GM10248 (cell line): ENCODE measurements at regions not wholly inside any gene's neighbourhood (a gene's known extent, or its start where the extent isn't known, plus 50 kb on each side); places are given as distances from the start of the nearest gene placed in this dataset.
"Not testable (repeated sequence)": the region's sequence is repeated elsewhere in the genome, so short reads cannot be mapped to it uniquely, and the experiment has no call there.

Experiments
- CTCF ChIA-PET: fragments of 300-600 bp; sonication (Branson Sonifier 250); formaldehyde crosslinking; extraction: SDS; loops from one replicate; lab custom pipeline; 2021; ENCODE audit warnings: antibody characterized with exemption; lab: Yijun Ruan, JAX
- POLR2A ChIA-PET: fragments of 350-650 bp; sonication (Branson Sonifier 250); formaldehyde crosslinking; extraction: SDS; loops from one replicate; lab custom pipeline; 2020; ENCODE audit warnings: antibody characterized with exemption; lab: Yijun Ruan, JAX
- DNase-seq: peaks from one replicate; pipeline ENCODE4 v3.0.0; 2012; ENCODE audit errors: extremely low spot score
- TF ChIP-seq, protein P1 (sequence below): IDR thresholded peaks from 2 replicates; pipeline ENCODE4 v1.5.1; 2012; ENCODE audit warnings: mild to moderate bottlenecking, low read depth; ENCODE audit errors: extremely low read depth, missing control alignments, control extremely low read depth

DNA sequence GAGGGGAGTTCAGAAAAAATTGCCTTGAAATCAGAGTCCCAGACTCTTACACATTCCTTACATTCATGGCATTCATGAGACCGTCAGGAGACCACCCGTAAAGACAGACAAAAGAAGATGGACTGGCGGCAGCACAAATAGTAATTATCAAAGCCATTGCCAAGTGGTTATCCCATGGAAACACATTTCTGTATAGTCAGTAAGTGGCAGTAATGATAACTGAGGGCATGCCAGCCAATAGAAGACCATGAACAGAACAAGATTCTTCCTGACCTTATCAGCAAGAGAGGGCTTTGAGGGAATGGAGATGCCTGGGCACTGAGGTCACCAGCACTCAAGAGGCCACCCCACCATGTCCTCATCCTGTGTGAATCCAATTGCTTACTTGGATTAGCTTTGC lies 121.7 kb upstream of the HCCS start:
- TF ChIP-seq, protein P1, sequence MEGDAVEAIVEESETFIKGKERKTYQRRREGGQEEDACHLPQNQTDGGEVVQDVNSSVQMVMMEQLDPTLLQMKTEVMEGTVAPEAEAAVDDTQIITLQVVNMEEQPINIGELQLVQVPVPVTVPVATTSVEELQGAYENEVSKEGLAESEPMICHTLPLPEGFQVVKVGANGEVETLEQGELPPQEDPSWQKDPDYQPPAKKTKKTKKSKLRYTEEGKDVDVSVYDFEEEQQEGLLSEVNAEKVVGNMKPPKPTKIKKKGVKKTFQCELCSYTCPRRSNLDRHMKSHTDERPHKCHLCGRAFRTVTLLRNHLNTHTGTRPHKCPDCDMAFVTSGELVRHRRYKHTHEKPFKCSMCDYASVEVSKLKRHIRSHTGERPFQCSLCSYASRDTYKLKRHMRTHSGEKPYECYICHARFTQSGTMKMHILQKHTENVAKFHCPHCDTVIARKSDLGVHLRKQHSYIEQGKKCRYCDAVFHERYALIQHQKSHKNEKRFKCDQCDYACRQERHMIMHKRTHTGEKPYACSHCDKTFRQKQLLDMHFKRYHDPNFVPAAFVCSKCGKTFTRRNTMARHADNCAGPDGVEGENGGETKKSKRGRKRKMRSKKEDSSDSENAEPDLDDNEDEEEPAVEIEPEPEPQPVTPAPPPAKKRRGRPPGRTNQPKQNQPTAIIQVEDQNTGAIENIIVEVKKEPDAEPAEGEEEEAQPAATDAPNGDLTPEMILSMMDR = no peak
- no peak for DNase-seq
- POLR2A ChIA-PET = no interaction called here
- CTCF ChIA-PET = no interaction called here

- TF ChIP-seq, protein P1 = no peak
- DNase-seq = no peak
- POLR2A ChIA-PET = no interaction called here
- CTCF ChIA-PET = no interaction called here
These were observed 120.7 kb upstream of the HCCS start for GRCh38 chrX:10990418-10990817.

DNA sequence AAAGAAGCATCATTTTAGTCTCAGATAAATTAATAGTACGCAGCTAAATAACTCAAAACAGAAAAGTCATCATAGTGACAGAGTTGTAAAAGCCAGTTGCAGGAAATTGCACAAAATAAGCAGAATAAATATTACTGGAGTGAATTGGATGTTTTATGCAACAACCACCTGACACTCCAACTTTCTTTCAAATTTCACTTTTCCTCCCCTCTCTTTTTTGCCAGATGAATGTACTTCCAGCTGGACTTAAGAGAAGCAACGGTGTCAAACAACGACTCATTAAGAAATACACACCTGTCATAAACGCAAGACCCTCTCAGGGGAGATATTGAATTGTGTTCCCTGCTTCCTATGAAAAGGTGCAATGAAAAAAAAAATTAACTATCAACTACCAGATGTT lies 120.2 kb upstream of the HCCS start:
- DNase-seq = no peak
- ChIA-PET POLR2A (no interaction called here), CTCF (interaction anchor here (1.3 kb wide), 1 partner anchor 11 kb away, joined by 3 read pairs; no protein-coding TSS in a partner anchor)
- TF ChIP-seq, protein P1 = no peak

DNA sequence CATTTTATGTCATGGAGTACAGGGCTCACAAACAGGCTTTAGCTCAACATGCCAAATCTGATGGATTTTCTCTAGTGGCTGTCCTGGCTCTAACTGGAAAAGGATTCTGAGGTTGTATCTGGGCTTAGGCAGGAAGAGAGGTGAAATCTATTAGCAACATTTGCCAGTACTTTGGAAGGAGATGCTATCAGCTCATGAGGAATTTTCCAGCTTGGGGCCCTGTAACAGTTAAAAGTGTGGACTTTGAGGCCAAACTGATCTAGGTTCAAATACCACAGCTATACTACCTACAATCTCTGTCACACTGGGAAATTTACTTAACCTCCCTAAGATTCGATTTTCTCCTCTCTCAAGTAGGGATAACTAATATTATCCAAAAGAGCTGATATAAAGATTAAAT lies 119.0 kb upstream of the HCCS start:
- TF ChIP-seq, protein P1 = no peak
- ChIA-PET POLR2A (no interaction called here), CTCF (interaction anchor here (1.3 kb wide), 1 partner anchor 10 kb away, joined by 3 read pairs; no protein-coding TSS in a partner anchor)
- DNase-seq = no peak

- POLR2A ChIA-PET, DNase-seq, CTCF ChIA-PET: not testable (repeated sequence)
These were observed 104.1 kb upstream of the HCCS start for GRCh38 chrX:11007076-11007475.

- POLR2A ChIA-PET = no interaction called here
- TF ChIP-seq, protein P1 = no peak
- CTCF ChIA-PET = no interaction called here
- DNase-seq = no peak
These were observed 100.7 kb upstream of the HCCS start for GRCh38 chrX:11010476-11010875.

DNA sequence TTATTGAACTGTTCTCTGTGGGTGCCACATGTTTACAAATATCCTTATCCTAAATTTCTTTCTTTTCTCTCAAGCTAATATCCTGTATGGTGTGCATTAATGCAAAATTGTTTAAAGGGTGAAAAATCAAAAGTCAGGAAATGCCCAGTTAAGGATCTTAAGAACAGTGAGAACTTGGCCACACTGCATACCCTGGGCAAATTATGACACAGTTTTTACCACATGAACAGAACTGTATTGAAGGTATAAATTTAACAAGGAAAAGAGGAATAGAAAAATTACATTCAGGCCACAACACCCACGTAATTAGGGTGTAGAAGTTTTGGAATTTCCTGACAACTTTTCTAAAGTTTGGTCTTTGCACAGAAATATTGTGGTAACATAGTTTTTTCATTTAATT lies 94.4 kb upstream of the HCCS start:
- TF ChIP-seq, protein P1 = no peak
- POLR2A ChIA-PET = no interaction called here
- CTCF ChIA-PET = interaction anchor here (1.2 kb wide), 1 partner anchor 34 kb away, joined by 3 read pairs; no protein-coding TSS in a partner anchor
- DNase-seq = no peak

DNA sequence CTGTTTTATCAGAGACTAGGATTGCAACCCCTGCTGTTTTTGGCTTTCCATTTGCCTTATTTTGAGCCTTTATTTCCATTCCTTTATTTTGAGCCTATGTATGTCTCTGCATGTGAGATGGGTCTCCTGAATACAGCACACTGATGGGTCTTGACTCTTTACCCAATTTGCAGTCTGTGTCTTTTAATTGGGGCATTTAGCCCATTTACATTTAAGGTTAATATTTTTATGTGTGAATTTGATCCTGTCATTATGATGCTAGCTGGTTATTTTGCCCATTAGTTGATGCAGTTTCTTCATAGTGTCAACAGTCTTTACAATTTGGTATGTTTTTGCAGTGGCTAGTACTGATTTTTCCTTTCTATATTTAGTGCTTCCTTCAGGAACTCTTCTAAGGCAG lies 88.5 kb upstream of the HCCS start:
- POLR2A ChIA-PET, CTCF ChIA-PET, DNase-seq: not testable (repeated sequence)
